HG03025 (cell line): ENCODE measurements at regions not wholly inside any gene's neighbourhood (a gene's known extent, or its start where the extent isn't known, plus 50 kb on each side); places are given as distances from the start of the nearest gene placed in this dataset.
"Not testable (repeated sequence)": the region's sequence is repeated elsewhere in the genome, so short reads cannot be mapped to it uniquely, and the experiment has no call there.

Experiments
- ATAC-seq: cut with Tn5 transposase; IDR thresholded peaks from one replicate; pipeline ENCODE4 v1.9.1; 2021; ENCODE audit warnings: mild to moderate bottlenecking, moderate library complexity; ENCODE audit not compliant: unreplicated experiment, low FRiP score

- ATAC-seq: not testable (repeated sequence)
Measured at GRCh38 chr7:29690510-29690909, 115.8 kb upstream of the WIPF3 start.

GRCh38 chr7:29696402-29696801 is 109.9 kb upstream of the WIPF3 start:
- not testable (repeated sequence) for ATAC-seq

GRCh38 chr7:29699723-29700122 is 106.6 kb upstream of the WIPF3 start:
- not testable (repeated sequence) for ATAC-seq

- ATAC-seq: not testable (repeated sequence)
Measured at GRCh38 chr7:29701540-29701939, 104.8 kb upstream of the WIPF3 start.

- ATAC-seq: not testable (repeated sequence)
Measured at GRCh38 chr7:29703830-29704229, 102.5 kb upstream of the WIPF3 start.

GRCh38 chr7:29709002-29709401 is 97.3 kb upstream of the WIPF3 start:
- not testable (repeated sequence) for ATAC-seq

- ATAC-seq: not testable (repeated sequence)
Measured at GRCh38 chr7:29723127-29723526, 83.2 kb upstream of the WIPF3 start.

- no peak for ATAC-seq
Measured at GRCh38 chr7:29723599-29723998, 82.7 kb upstream of the WIPF3 start.

- ATAC-seq: not testable (repeated sequence)
Measured at GRCh38 chr7:29729534-29730165, 76.7 kb upstream of the WIPF3 start.

- ATAC-seq: no peak
Measured at GRCh38 chr7:29734246-29734731, 72.0 kb upstream of the WIPF3 start.

GRCh38 chr7:29747645-29748245 is 58.6 kb upstream of the WIPF3 start:
- ATAC-seq: not testable (repeated sequence)

- ATAC-seq: no peak
Measured at GRCh38 chr7:29748286-29749099, 57.8 kb upstream of the WIPF3 start.

- ATAC-seq: no peak
Measured at GRCh38 chr7:29749701-29750321, 56.5 kb upstream of the WIPF3 start.

GRCh38 chr7:29750373-29750940 is 55.9 kb upstream of the WIPF3 start:
- not testable (repeated sequence) for ATAC-seq

GRCh38 chr7:29751012-29751411 is 55.3 kb upstream of the WIPF3 start:
- ATAC-seq: not testable (repeated sequence)

- ATAC-seq: no peak
Measured at GRCh38 chr7:29754874-29755490, 51.3 kb upstream of the WIPF3 start.
